ENCODE measurements at regions not wholly inside any gene's neighbourhood (a gene's known extent, or its start where the extent isn't known, plus 50 kb on each side); places are given as distances from the start of the nearest gene placed in this dataset.
"Not testable (repeated sequence)": the region's sequence is repeated elsewhere in the genome, so short reads cannot be mapped to it uniquely, and the experiment has no call there.

DNA sequence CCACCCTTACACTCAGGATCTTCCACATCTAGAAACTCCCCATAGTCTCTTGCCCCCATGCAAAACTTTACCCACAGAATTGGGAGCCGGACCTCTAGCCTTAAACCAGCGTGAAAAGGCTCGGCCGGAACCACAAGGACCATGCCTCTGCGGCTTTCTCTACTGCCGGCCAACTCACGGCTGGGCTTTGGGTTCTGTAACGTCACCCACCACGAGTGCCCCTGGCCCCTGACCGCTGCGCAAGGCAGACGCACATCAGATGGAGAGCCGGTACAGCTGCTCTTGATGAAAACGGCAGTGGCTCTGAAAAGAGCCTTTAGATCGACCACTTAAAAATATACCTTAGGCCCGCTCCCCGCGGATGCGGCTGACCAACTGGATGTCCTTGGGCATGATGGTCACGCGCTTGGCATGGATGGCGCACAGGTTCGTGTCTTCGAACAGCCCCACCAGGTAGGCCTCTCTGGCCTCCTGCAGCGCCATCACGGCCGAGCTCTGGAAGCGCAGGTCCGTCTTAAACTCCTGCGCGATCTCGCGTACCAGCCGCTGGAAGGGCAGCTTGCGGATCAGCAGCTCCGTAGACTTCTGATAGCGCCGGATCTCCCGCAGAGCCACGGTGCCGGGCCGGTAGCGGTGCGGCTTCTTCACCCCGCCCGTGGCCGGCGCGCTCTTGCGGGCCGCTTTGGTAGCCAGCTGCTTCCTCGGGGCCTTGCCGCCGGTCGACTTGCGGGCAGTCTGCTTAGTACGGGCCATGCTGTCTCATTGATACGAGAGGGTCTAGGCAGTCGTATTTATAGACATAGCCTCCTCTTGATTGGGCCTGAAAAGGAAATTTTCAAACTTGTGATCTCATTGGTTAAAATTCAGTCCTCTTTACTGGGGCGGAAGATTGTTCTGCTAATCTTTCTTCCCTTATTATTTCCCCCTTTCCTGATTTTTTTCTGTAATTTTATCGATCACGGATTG, 66.3 kb downstream of the FAM72C start:
- DNase-seq, result not testable (repeated sequence)

DNA sequence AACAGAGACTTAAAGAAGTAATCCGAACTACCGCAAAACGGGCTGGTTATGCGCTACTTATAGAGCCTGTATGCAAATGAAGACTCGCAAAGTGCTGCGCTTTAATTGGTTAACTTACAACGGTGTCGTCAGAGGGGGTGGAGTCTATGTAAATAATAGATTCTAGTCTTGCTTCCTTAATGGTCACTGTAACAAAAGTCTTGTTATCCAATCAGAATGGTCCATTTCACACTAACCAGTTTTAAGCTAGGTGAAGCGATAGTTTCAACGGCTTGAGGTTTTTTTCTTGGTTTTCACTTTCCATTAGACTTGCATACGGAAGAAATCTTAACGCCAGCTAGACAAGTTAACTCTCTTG, 67.2 kb downstream of the FAM72C start:
- not testable (repeated sequence) for DNase-seq

DNA sequence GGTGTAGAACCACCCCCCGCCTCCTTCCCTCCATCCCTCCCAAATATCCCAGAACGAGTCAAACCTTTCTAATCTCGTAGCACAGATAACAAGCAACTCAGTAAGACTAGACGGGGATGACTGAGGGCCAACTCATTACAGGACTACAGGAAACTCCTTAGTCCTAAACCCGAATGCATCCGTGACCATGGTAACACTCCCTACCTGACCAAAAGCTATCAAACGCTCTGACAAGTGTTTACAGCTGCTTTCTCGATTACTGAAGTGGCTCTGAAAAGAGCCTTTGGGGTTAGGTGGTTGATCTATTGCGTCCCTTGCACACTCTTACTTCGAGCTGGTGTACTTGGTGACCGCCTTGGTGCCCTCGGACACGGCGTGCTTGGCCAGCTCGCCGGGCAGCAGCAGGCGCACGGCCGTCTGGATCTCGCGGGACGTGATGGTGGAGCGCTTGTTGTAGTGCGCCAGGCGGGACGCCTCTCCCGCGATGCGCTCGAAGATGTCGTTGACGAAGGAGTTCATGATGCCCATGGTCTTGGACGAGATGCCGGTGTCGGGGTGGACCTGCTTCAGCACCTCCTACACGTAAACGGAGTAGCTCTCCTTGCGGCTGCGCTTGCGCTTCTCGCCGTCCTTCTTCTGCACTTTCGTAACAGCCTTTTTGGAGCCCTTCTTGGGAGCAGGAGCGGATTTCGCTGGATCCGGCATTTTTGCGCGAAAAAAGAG, 67.7 kb downstream of the FAM72C start:
- DNase-seq, result not testable (repeated sequence)

DNA sequence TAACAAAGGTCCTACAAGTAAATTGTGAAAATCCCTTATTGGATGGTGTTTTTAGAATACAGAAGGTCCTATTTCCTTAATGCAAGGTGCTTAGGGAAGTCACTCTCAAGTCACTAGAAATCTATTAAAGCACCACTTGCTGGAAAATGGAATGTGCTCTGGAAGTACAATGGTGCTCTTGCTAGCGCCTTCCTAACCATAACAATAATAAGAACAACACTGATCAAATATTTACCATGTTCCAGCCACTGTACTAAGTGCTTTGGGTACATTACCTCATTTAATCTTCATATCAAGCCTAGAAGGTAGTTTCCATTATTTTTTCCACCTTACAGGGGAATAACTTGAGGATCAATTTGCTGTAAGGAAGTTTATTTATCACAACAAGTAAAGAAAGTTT, 75.4 kb downstream of the FAM72C start:
- DNase-seq, result not testable (repeated sequence)

DNA sequence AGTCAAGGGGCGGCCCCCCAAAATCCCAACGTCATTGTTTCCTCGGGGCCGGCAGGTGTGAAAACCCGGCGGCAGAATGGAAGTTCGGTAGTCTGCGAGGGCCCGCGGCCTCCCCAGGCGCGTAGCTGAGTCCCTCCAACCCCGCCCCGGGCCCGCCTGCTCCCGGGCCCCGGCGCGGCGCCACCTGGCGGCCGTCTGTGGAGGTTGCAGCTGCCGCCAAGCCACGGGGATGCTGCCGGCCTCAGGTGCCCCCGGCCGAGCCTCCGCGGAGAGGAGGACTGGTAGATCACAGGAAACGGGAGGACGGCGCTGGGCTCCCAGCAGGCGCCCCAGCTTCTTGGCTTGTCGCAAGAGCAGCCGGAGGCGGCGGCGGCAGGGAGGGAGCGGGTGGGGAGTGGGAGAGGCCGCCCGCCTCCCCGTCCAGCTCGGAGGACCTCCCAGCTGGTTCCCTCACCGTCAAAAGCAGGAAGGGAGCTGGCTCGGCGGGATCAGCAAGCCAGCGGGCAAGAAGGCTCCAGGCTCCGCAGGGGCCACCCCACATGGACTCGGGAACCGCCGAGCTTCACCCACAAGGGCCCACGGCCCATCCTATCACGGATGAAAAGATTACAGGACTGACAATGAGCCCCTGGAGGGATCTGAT, 86.7 kb downstream of the FAM72C start:
- DNase-seq, result not testable (repeated sequence)

DNA sequence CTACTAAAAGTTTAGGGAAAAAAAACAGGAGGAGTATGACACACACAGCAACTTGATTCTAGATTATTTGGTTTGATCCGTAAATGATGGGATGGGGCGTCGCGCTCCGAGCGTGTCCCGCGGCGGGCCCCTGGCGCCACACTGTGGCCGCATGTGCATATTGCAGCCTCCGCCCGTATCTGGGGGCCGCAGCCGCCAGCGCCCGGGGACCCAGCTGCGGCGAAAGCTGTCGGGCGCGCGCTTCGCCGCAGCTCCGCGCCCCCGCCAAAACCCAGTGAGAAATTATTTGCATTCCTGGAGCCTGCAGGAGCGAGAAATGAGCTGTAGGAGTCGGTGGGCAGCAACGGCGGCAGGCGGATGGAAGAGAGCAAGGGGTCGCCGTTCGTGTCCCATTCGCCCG, 87.3 kb downstream of the FAM72C start:
- not testable (repeated sequence) for DNase-seq

DNA sequence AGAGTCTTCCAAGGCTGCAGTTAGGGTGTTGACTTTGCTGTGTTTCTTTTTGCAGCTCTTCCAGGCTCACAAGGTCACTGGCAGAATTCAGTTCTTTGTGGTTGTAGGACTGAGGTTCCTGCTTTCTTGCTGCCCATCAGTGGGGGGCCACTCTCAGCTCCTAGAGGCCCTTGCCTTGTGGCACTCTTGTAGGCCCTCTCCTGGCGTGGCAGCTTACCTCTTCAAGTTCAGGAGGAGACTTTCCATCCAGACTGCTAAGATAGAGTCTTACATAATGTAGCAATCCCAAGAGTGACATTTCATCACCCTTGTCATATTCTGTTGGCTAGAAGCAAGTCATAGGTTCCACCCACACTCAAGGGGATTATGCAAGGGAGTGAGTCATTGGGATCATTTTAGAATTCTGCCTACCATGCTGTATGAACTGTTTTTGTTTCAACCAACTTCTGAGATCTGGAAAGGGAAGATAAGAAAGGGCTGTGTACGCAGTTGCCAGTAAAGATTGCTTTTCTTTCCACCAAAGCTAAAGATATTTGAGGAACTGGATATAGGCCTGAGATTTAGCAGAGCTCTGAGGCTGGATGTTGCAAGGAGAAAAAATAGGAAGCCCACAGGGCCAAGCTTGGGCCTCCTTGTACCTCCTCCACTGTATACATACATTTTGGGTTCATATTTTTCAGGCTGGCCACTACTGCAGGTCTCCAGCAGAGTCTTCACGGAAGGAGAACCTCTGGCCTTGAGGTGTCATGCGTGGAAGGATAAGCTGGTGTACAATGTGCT, 91.8 kb downstream of the FAM72C start:
- DNase-seq, result not testable (repeated sequence)

DNA sequence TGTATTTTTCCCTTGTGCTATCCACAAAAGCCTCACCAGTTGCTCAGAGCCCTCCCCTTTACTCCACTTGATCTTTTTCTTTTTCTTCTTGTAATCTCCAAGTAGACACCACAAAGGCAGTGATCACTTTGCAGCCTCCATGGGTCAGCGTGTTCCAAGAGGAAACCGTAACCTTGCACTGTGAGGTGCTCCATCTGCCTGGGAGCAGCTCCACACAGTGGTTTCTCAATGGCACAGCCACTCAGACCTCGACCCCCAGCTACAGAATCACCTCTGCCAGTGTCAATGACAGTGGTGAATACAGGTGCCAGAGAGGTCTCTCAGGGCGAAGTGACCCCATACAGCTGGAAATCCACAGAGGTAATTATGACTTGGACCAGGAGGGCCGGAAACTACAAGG, 95.8 kb downstream of the FAM72C start:
- not testable (repeated sequence) for DNase-seq

DNA sequence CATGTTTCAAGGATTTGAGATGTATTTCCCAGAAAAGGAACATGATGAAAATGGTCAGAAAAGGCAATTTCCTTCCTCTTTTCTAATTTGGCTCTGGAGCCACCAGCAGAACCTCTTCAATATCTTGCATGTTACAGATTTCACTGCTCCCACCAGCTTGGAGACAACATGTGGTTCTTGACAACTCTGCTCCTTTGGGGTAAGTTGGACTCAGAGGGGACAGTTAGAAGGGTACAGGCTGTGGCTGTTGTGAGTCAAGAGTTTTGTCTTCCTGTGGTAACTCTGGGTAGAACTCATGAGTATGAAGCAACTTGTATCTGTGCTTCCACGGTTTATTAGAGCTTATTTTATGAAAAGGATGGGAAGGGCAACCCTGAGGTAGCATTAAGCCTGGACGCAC, 97.2 kb downstream of the FAM72C start:
- DNase-seq, result not testable (repeated sequence)

DNA sequence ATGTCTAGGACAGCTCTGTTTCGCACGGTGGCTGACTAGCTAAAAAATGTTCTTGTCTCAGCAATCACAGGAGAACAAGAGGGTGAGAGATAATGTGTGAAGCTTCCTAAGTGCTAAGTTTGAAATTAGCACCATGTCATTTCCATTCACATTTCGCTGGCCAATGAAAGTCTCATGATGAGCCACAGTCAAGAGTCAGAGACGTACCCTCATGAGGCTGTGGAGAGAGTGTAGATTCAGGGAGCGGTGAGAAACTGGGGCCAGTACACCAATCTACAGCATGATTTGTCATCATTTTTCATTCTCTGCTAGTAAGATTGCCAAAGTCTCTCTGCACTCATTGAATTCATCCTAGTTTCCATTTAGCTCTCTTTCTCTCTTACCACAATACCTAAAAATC, 98.1 kb downstream of the FAM72C start:
- DNase-seq, result not testable (repeated sequence)

DNA sequence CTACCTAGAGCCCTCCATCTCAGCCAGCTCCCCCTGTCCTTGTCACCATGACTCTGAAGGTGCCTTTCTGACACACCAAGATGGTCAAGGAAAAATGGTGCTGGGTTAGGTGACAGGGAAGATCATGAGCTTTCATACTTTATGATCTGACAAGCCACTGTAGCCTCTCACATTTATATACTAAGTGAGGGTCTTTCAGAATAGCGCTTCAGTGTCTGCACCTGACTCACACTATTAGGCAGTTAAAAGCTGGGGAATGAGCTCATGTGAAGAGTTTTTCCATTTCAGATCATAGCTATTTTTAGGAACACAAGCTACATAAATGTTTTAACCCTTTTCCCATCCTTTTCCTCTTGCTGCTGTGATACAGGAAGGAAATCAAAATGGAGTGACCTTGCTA, 101.4 kb downstream of the FAM72C start:
- DNase-seq, result not testable (repeated sequence)

DNA sequence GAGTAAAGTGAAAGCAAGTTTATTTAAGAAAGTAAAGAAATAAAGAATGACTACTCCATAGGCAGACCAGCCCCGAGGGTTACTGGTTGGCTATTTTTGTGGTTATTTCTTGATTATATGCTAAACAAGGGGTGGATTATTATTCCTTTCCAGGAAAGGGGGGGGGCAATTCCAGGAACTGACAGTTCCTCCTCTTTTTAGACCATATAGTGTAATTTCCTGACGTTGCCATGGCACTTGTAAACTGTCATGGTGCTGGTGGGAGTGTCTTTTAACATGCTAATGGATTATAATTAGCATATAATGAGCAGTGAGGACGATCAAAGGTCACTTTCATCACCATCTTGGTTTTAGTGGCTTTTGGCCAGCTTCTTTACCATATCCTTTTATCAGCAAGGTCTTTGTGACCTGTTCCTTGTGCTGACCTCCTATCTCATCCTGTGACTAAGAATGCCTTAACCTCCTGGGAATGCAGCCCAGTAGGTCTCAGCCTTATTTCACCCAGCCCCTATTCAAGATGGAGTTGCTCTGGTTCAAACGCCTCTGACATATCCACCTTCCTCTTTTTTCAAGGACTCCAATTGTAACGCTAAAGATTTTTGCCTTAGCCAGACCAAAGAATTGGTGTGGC, 104.1 kb downstream of the FAM72C start:
- DNase-seq, result not testable (repeated sequence)

DNA sequence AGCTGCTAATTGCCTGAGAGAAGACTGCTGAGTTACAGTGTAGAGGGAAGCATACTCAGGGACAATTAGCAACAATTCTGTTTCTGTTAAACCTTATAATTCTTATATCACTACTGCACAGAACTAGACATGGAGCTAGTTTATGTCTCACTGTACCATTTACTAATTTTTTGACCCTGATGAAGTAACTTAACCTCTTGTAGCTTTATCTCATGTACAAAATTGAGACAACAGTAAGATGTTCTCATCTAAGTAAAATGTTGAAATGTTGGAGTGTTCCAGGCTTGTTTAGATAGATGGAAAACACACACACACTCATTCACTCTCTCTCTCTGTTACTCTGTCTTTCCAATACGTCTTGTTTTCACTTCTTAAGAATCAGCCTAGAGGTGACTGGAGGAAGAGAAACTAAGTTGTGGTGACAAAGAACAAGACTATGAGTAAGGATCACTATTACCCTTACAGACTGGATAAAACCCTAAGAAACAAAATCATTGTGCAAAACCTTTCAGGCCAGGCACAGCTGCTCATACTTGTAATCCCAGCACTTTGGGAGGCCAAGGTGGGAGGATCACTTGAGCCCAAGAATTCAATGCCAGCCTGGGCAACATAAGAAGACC, 107.8 kb downstream of the FAM72C start:
- DNase-seq, result not testable (repeated sequence)

DNA sequence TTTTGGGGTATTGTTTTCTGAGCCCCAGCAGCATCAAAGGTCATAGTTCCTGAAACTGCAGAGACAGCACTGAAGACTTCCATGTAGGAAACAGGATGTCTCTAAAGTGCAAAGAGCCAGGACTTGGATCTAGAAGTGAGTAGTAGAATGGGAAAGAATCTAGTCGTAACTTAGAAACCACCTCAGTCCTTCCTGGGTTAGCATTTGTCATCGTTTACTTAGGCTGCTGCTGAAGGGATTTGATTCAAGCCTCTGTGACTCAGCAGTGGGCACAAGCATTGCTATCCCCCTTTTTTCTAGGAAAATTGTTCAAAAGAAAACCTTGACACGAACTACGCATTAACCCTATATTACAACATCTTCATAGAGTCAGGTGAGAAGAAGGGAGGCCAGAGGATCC, 109.1 kb downstream of the FAM72C start:
- not testable (repeated sequence) for DNase-seq

DNA sequence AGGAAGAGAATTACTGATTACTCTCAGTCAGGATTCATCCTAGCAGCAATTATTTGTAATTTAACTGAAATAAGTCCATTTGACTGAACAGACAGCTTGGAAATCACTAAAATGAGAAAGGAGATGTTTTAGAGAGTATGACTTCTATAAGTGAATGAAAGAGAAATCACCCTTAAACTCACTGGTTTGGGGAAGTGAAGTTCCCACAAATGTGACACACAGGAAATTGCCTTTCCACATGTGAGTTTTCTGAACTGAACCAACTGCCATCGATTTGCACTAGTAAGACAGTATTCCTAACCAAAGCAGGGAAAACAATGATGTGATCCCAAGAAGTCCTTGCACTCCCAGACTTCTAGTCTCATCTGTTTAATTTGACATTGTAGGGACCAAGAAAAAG, 110.5 kb downstream of the FAM72C start:
- not testable (repeated sequence) for DNase-seq

DNA sequence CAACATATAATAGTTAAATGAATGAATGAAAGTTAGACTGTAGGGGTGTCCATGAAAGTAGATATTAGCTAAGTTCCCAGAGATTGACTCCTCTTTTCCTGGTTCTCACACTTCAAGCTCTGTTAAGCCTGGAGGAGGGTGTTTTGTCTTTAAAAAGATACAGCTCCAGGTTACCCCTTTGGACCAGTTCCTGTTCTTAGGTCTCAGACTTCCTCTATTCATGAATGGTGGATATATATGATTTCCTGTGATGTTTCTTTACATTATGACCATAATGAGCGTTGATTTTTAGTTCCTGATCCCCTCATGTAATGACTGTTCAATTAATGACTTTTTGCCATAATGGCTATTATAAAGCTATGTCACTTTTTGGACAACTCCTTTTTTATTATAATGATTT, 115.9 kb downstream of the FAM72C start:
- DNase-seq, result not testable (repeated sequence)

DNA sequence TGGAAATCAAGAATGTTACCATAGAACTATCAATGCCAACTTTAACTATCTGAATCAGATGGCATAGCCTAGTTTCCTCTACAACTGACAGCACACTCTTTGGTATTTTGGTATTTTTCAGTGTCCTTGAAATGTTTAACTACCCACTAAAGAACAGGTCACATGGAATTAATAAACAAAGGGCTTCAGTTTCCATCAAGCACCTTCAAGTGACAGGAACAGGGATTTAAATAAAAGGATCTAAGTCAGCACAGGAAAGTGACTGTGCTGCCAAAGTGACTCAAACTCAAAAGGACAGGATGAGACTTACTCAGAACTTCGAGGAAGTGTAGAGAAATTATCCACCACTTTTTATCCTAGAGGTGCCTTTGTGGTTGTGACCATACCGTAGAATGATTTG, 117.7 kb downstream of the FAM72C start:
- not testable (repeated sequence) for DNase-seq

DNA sequence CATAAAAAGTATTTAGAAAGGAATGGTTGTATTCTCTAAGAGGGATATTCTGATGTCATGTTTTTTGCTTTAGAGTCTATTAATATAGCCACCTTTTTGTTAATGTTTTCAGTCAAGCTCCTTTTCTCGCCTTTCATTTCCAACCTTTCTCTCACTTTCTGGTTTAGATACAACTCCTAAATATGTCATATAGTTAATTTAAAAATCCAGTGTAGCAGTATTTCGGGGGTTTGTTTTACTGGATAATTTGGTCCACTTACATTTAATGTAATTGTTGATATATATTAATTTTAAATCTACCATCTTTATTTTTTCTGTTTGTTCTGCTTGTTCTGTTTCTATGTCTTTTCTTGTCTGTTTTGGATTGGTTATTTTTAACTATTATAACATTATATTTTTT, 121.1 kb downstream of the FAM72C start:
- not testable (repeated sequence) for DNase-seq

DNA sequence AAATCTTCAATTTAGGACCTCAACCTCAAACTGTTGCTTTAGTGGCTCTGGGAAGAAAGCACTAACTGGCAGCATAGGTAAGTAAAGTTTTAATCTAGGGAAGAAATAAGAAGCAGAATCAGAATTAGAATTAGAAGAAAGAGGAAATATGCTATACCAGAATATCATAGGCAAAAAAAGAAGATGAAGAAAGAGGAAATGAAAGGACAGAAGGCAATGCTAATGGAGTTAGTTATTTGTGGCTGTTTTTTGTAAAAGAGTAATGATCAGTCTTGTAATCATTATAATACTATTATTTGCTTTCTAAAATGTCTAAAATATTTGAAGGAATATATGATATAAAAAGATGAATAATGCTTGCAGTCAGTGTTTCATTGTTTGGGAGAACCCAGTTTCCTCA, 122.9 kb downstream of the FAM72C start:
- not testable (repeated sequence) for DNase-seq

DNA sequence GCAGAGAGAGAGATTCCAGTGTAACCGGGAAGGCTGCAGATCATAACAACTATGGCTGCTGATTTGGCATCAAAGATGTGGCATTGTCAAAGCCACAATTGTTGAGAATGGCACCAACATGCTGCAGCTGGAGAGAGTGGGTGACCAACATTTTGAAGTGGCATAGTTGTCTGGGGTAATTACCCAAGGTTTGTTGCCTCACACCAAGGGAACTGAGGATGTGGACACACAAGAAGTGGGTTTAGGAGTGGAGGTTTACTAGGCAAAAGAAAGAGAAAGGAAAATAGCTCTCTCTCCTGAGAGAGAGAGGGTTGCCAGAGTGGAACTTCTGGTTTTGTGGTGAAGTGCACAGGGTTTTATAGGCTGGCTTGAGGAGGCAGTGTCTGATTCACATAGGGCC, 126.6 kb downstream of the FAM72C start:
- DNase-seq, result not testable (repeated sequence)

DNA sequence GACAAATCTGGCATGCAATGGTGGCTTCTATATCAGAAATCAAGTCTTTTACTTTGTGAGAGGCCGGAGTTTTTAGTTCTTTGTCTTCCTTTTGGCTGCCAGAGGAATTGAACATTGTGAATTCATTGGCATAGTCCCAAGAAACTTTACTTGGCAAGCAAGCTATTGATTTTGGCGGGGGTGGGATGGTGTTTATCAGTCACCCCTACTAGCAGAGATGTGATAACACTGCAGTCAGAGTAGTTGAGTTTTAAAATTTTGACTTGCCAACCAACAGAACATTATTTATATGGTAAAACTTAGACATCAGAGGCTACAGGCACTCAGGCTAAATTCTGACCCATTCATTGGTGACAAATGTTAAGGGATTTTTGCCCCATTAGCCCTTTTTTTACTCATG, 129.7 kb downstream of the FAM72C start:
- not testable (repeated sequence) for DNase-seq

DNA sequence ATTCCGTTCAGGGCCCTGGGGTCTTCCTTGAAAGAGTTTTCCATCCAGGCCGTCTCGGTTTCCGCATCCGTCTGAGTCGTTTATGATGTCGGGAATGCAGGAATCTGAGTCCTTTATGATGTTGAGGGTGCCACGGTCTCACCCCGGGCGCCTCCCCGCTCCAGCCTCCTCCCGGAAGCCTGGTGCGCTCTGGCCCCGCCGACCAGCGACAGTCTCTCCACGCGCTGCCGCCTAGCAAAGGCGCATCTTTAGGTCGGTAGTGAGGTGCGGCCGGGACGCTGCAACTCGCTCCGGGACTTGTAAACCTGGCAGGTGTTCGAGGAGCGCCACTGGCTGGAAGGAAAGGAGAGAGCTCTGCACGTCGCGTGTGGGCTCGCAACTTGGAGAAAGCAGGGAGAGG, 132.6 kb downstream of the FAM72C start:
- DNase-seq, result not testable (repeated sequence)

All from bone marrow (tissue), 2 donors.